ENCODE measurements at regions not wholly inside any gene's neighbourhood (a gene's known extent, or its start where the extent isn't known, plus 50 kb on each side); places are given as distances from the start of the nearest gene placed in this dataset.

GRCh38 chr10:118913825-118914224, 115.7 kb upstream of the NANOS1 start:
- TF ChIP-seq CTCF (IDR thresholded peaks at IDR 0.05 in 4 of 5, conservative IDR thresholded peaks at IDR 0.05 in 1 of 5) (no peak), POLR2A (IDR thresholded peaks at IDR 0.05) (no peak)

All from gastrocnemius medialis (tissue), 4 donors.